ENCODE measurements at regions not wholly inside any gene's neighbourhood (a gene's known extent, or its start where the extent isn't known, plus 50 kb on each side); places are given as distances from the start of the nearest gene placed in this dataset.

DNA sequence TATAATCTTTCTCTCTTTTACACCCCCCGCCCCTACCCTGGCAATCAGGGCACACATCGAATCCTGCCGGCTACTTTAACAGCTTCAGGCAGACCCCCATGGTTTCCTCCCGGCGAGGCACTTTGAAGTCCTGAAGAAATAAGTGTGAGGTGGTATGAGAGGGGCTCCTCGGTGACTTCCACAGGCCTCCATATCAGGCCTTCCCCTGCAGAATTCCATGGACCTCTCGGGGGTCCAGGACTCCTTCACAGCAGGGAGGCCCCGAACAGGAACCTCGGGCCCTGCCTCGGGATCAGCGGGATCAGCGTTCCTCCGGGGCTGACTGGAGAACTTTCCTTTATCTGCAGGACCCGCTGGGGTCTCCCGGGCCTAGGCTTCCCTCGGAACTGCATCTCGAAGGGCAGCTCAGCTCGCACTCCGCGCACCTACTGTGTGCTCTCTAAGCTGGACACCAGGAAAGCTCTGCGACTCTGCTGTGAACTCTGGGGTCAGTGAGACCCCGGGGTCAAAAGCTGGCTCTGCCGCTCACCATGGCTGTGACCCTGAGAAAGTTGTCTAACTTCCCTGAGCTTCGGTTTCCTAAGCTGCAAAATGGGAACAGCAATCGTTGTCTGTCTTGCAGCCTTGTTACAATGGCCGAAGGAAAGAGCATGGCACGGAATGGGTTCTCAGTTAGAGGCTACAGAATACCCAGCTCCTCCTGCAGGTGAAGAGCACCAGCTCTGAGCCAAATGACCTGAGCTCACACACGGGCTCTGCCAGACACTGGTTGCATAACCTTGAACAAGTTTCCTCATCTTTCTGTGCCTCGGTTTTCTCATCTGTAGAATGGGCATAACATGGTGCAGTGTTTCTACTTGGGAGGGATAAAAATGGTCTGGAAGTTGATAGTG lies 97.4 kb upstream of the ID2 start:
- peaks cover 9% of the 10 kb centered on the region for H3K27me3 Mint-ChIP-seq (ENCODE audit: unreplicated experiment)
- H3K4me1 Mint-ChIP-seq (ENCODE audit: unreplicated experiment) = peaks cover 6% of the 10 kb centered on the region
- peak; percentile 66 for DNase-seq (ENCODE audit: extremely low spot score, unreplicated experiment)
- TF ChIP-seq CTCF (IDR thresholded peaks at IDR 0.05) = no peak
- peak overlapping the region; percentile 50 for H3K4me3 Mint-ChIP-seq (ENCODE audit: unreplicated experiment)
- H3K36me3 Mint-ChIP-seq (ENCODE audit: unreplicated experiment) = no peaks in the 10 kb centered on the region
- no peaks in the 10 kb centered on the region for H3K9me3 Mint-ChIP-seq (ENCODE audit: unreplicated experiment)
- H3K27ac Mint-ChIP-seq (ENCODE audit: unreplicated experiment) = no peak overlapping the region

- H3K9me3 Mint-ChIP-seq (ENCODE audit: unreplicated experiment) = no peaks in the 10 kb centered on the region
- no peak for DNase-seq (ENCODE audit: extremely low spot score, unreplicated experiment)
- H3K36me3 Mint-ChIP-seq (ENCODE audit: unreplicated experiment) = no peaks in the 10 kb centered on the region
- H3K4me3 Mint-ChIP-seq (ENCODE audit: unreplicated experiment) = no peak overlapping the region
- no peak for TF ChIP-seq CTCF (IDR thresholded peaks at IDR 0.05)
- peaks cover 2% of the 10 kb centered on the region for H3K4me1 Mint-ChIP-seq (ENCODE audit: unreplicated experiment)
- peaks cover 17% of the 10 kb centered on the region for H3K27me3 Mint-ChIP-seq (ENCODE audit: unreplicated experiment)
- H3K27ac Mint-ChIP-seq (ENCODE audit: unreplicated experiment) = no peak overlapping the region
These were observed 95.3 kb upstream of the ID2 start for GRCh38 chr2:8586457-8587051.

- Mint-ChIP-seq H3K4me1 (ENCODE audit: unreplicated experiment) (peaks cover 2% of the 10 kb centered on the region), H3K27me3 (ENCODE audit: unreplicated experiment) (peaks cover 20% of the 10 kb centered on the region), H3K9me3 (ENCODE audit: unreplicated experiment) (no peaks in the 10 kb centered on the region), H3K36me3 (ENCODE audit: unreplicated experiment) (no peaks in the 10 kb centered on the region), H3K4me3 (ENCODE audit: unreplicated experiment) (no peak overlapping the region), H3K27ac (ENCODE audit: unreplicated experiment) (no peak overlapping the region)
- no peak for DNase-seq (ENCODE audit: extremely low spot score, unreplicated experiment)
- no peak for TF ChIP-seq CTCF (IDR thresholded peaks at IDR 0.05)
These were observed 94.5 kb upstream of the ID2 start for GRCh38 chr2:8587251-8587791.

DNA sequence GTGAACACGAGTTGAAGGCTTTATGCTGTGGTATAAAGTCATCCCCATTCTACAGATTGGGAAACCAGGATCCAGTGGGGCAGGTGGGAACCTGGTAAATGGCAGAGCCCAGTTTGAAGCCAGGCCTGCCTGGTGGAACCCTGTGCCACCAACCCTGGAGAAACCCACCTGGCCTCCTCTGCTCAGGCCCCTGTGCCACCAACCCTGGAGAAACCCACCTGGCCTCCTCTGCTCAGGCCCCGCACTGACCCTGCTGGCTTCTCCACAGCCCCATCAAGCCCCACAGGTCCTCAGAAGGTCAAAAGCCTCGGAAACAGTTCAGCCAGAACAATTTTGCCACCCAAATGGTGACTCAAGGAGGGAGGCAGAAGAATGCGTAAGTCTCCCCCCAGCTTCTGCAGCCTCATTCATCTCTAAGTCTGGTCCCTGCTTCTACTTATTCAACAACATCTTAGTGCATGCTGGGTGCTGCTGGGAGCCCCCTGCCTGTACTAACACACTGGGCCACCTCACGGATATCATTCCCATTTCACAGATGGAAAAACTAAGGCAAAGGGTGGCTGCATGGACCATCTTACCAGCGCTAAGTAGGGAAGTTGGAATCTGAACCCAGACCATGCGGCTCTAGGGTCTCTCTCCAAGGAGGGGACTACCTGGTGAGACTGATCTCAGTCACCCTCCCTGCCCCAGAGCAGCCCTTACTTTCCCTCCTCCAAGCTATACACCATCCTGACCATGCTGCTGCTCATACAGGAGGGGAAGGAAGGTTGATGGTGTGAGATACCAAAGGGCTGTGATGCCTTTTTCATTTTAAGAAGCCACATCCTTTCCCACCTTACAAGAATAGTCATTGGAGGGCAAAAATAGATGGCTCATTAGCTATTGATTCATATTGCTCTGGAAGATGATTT lies 93.7 kb upstream of the ID2 start:
- H3K36me3 Mint-ChIP-seq (ENCODE audit: unreplicated experiment) = no peaks in the 10 kb centered on the region
- no peak overlapping the region for H3K27ac Mint-ChIP-seq (ENCODE audit: unreplicated experiment)
- peaks cover 2% of the 10 kb centered on the region for H3K4me1 Mint-ChIP-seq (ENCODE audit: unreplicated experiment)
- no peak for DNase-seq (ENCODE audit: extremely low spot score, unreplicated experiment)
- no peak overlapping the region for H3K4me3 Mint-ChIP-seq (ENCODE audit: unreplicated experiment)
- no peak for TF ChIP-seq CTCF (IDR thresholded peaks at IDR 0.05)
- peaks cover 20% of the 10 kb centered on the region for H3K27me3 Mint-ChIP-seq (ENCODE audit: unreplicated experiment)
- no peaks in the 10 kb centered on the region for H3K9me3 Mint-ChIP-seq (ENCODE audit: unreplicated experiment)
